NB4 (cell line): ENCODE measurements at regions not wholly inside any gene's neighbourhood (a gene's known extent, or its start where the extent isn't known, plus 50 kb on each side); places are given as distances from the start of the nearest gene placed in this dataset.

Experiments
- CTCF ChIP-seq: IDR thresholded peaks from one replicate; pipeline ENCODE4 v1.5.1; 2012; ENCODE audit warnings: low read depth, low read length
- MAX ChIP-seq: IDR thresholded peaks from 2 replicates; pipeline ENCODE4 v1.6.1; 2011; ENCODE audit warnings: low read depth, low read length
- MYC ChIP-seq: IDR thresholded peaks from 2 replicates; pipeline ENCODE4 v1.6.1; 2011; ENCODE audit warnings: low read depth, low read length
- POLR2A ChIP-seq: IDR thresholded peaks from 2 replicates; pipeline ENCODE4 v1.6.1; 2011; ENCODE audit warnings: mild to moderate bottlenecking; ENCODE audit not compliant: insufficient read length; ENCODE audit errors: extremely low read depth

GRCh38 chr7:51666266-51666665, 349.7 kb upstream of the COBL start:
- TF ChIP-seq CTCF, result no peak
- no peak for TF ChIP-seq MYC
- no peak for TF ChIP-seq POLR2A
- TF ChIP-seq MAX, result no peak
